Activated CD8-positive, alpha-beta T cell treated with anti-CD3 and anti-CD28 coated beads for 36 hours (primary cell): ENCODE measurements at regions not wholly inside any gene's neighbourhood (a gene's known extent, or its start where the extent isn't known, plus 50 kb on each side); places are given as distances from the start of the nearest gene placed in this dataset.

Source experiments
- ATAC-seq: fragments of 200-7000 bp; cut with Tn5 transposase; one replicate; pipeline ENCODE4 v1.10.0; 2021; ENCODE audit warnings: mild to moderate bottlenecking, moderate library complexity
- CTCF ChIA-PET: fragments of 350-600 bp; sonication (Branson Sonifier 250); formaldehyde crosslinking; loops from one replicate; lab custom pipeline; 2021; ENCODE audit warnings: antibody characterized with exemption; lab: Charles Lee
- POLR2A ChIA-PET: fragments of 350-600 bp; sonication (Branson Sonifier 250); formaldehyde crosslinking; loops from one replicate; lab custom pipeline; 2021; ENCODE audit warnings: antibody characterized with exemption; lab: Charles Lee
- DNase-seq: peaks from one replicate; pipeline ENCODE4 v3.0.0-alpha.2; 2020
- H3K27ac Mint-ChIP-seq: one replicate; pipeline ENCODE4 v1.8.0; 2021; ENCODE audit warnings: mild to moderate bottlenecking, mixed read lengths
- H3K27me3 Mint-ChIP-seq: one replicate; pipeline ENCODE4 v1.8.0; 2021; ENCODE audit warnings: mixed read lengths
- H3K36me3 Mint-ChIP-seq: one replicate; pipeline ENCODE4 v1.8.0; 2021; ENCODE audit warnings: low read depth, mixed read lengths
- H3K4me1 Mint-ChIP-seq: one replicate; pipeline ENCODE4 v1.8.0; 2021; ENCODE audit warnings: low read depth, mixed read lengths
- H3K4me3 Mint-ChIP-seq: one replicate; pipeline ENCODE4 v1.8.0; 2021; ENCODE audit warnings: mild to moderate bottlenecking, moderate library complexity, mixed read lengths
- H3K9me3 Mint-ChIP-seq: one replicate; pipeline ENCODE4 v1.8.0; 2021; ENCODE audit warnings: mixed read lengths
- CTCF ChIP-seq: fragments of 200-600 bp; IDR thresholded peaks from one replicate; pipeline ENCODE4 v1.8.0; 2022; ENCODE audit warnings: antibody characterized with exemption, mild to moderate bottlenecking
- intact Hi-C: fragments of 100-400 bp; cut with micrococcal nuclease; formaldehyde crosslinking; loops from one replicate; pipeline ENCODE4 v1.10.0; 2022

GRCh38 chr15:96416934-96417759 lies 86.6 kb downstream of the NR2F2 start:
- H3K27ac Mint-ChIP-seq: no peak overlapping the region
- POLR2A ChIA-PET: no interaction called here

DNA sequence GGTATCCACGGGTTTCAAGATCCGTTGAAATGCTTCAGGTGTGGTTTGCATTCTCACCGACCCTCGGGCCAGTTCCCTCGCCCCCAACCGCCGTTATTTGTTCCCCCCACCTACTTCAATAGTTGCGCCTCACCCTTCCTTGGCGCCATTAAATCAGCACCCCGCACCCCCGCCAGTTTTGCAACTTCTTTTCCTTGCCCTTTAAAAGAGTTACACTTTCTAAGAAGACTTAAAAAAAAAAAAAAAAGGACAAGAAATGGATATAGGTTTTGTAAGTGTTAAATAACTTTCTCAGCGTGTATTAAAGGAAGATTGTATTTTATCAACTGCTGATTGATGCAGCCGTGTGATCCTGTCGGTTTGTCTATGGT lies 87.2 kb downstream of the NR2F2 start:
- H3K4me3 Mint-ChIP-seq: no peak overlapping the region
- peaks cover 66% of the 10 kb centered on the region for H3K27me3 Mint-ChIP-seq
- DNase-seq (no peak), ATAC-seq (no peak)
- intact Hi-C loops: loop anchor here (5.0 kb wide), 1 partner anchor 55 kb away; no protein-coding TSS in a partner anchor
- ChIA-PET CTCF (no interaction called here), POLR2A (no interaction called here)
- H3K27ac Mint-ChIP-seq: no peak overlapping the region
- H3K9me3 Mint-ChIP-seq: no peaks in the 10 kb centered on the region
- no peaks in the 10 kb centered on the region for H3K36me3 Mint-ChIP-seq
- TF ChIP-seq CTCF: no peak
- no peaks in the 10 kb centered on the region for H3K4me1 Mint-ChIP-seq

More at GRCh38 chr15:96416934-96417759, 86.6 kb downstream of the NR2F2 start:
- no peak for DNase-seq
- no peak for ATAC-seq
- no peaks in the 10 kb centered on the region for H3K9me3 Mint-ChIP-seq
- CTCF ChIA-PET: interaction anchor here (1.0 to 1.5 kb wide), 2 partner anchors 60 to 74 kb away, joined by 3 to 5 read pairs; no protein-coding TSS in a partner anchor
- H3K27me3 Mint-ChIP-seq: peaks cover 68% of the 10 kb centered on the region
- no peaks in the 10 kb centered on the region for H3K36me3 Mint-ChIP-seq
- no peak overlapping the region for H3K4me3 Mint-ChIP-seq
- TF ChIP-seq CTCF: no peak
- intact Hi-C loops: loop anchor here (5.0 kb wide), 1 partner anchor 55 kb away; no protein-coding TSS in a partner anchor
- H3K4me1 Mint-ChIP-seq: no peaks in the 10 kb centered on the region

GRCh38 chr15:96418146-96418545 lies 87.6 kb downstream of the NR2F2 start:
- ChIA-PET POLR2A (no interaction called here), CTCF (no interaction called here)
- H3K27ac Mint-ChIP-seq: no peak overlapping the region
- DNase-seq: no peak
- TF ChIP-seq CTCF: no peak
- H3K4me1 Mint-ChIP-seq: no peaks in the 10 kb centered on the region
- ATAC-seq: no peak
- intact Hi-C loops: loop anchor here (5.0 kb wide), 1 partner anchor 56 kb away; no protein-coding TSS in a partner anchor
- H3K9me3 Mint-ChIP-seq: no peaks in the 10 kb centered on the region
- peaks cover 63% of the 10 kb centered on the region for H3K27me3 Mint-ChIP-seq
- no peak overlapping the region for H3K4me3 Mint-ChIP-seq
- H3K36me3 Mint-ChIP-seq: no peaks in the 10 kb centered on the region

- no peak for ATAC-seq
- TF ChIP-seq CTCF: no peak
- H3K4me3 Mint-ChIP-seq: no peak overlapping the region
- no peak for DNase-seq
- no peaks in the 10 kb centered on the region for H3K9me3 Mint-ChIP-seq
- H3K4me1 Mint-ChIP-seq: no peaks in the 10 kb centered on the region
- ChIA-PET CTCF (no interaction called here), POLR2A (no interaction called here)
- H3K36me3 Mint-ChIP-seq: no peaks in the 10 kb centered on the region
- H3K27me3 Mint-ChIP-seq: peaks cover 41% of the 10 kb centered on the region
- intact Hi-C loops: no loop called here
- no peak overlapping the region for H3K27ac Mint-ChIP-seq
Measured at GRCh38 chr15:96421178-96421601, 90.7 kb downstream of the NR2F2 start.

GRCh38 chr15:96422125-96422524 lies 91.6 kb downstream of the NR2F2 start:
- Mint-ChIP-seq H3K9me3 (no peaks in the 10 kb centered on the region), H3K4me3 (no peak overlapping the region), H3K27me3 (peaks cover 36% of the 10 kb centered on the region), H3K36me3 (no peaks in the 10 kb centered on the region), H3K27ac (no peak overlapping the region), H3K4me1 (no peaks in the 10 kb centered on the region)
- intact Hi-C loops: no loop called here
- no peak for TF ChIP-seq CTCF
- DNase-seq (no peak), ATAC-seq (no peak)
- POLR2A ChIA-PET: interaction anchor here (0.6 kb wide), 1 partner anchor 317 kb away, joined by 3 read pairs; no protein-coding TSS in a partner anchor
- CTCF ChIA-PET: interaction anchor here (1.4 kb wide), 1 partner anchor 95 kb away, joined by 3 read pairs; no protein-coding TSS in a partner anchor
